HFFc6 (cell line): ENCODE measurements at regions not wholly inside any gene's neighbourhood (a gene's known extent, or its start where the extent isn't known, plus 50 kb on each side); places are given as distances from the start of the nearest gene placed in this dataset.

Source experiments
- DNase-seq: peaks from one replicate; pipeline ENCODE4 v3.0.0-alpha.2; 2018
- H3K27ac Mint-ChIP-seq: 2 replicates; pipeline ENCODE4 v1.8.0; 2020; ENCODE audit warnings: mild to moderate bottlenecking, mixed read lengths
- H3K27me3 Mint-ChIP-seq: 2 replicates; pipeline ENCODE4 v1.8.0; 2021; ENCODE audit warnings: mild to moderate bottlenecking, moderate library complexity, mixed read lengths; ENCODE audit not compliant: insufficient read depth
- H3K36me3 Mint-ChIP-seq: 2 replicates; pipeline ENCODE4 v1.8.0; 2021; ENCODE audit warnings: low read depth, mixed read lengths
- H3K4me1 Mint-ChIP-seq: 2 replicates; pipeline ENCODE4 v1.8.0; 2020; ENCODE audit warnings: low read depth, mixed read lengths
- H3K4me3 Mint-ChIP-seq: 2 replicates; pipeline ENCODE4 v1.8.0; 2020; ENCODE audit warnings: mild to moderate bottlenecking, moderate library complexity, mixed read lengths
- H3K9me3 Mint-ChIP-seq: 2 replicates; pipeline ENCODE4 v1.8.0; 2020; ENCODE audit warnings: mild to moderate bottlenecking, mixed read lengths
- CTCF ChIP-seq: fragments of 200-600 bp; sonication (generic); IDR thresholded peaks from 2 replicates; pipeline ENCODE4 v1.5.0; 2021; ENCODE audit warnings: antibody characterized with exemption, mild to moderate bottlenecking

- TF ChIP-seq CTCF = no peak
- Mint-ChIP-seq H3K4me3 (no peak overlapping the region), H3K36me3 (no peaks in the 10 kb centered on the region), H3K27ac (no peak overlapping the region), H3K4me1 (no peaks in the 10 kb centered on the region), H3K9me3 (no peaks in the 10 kb centered on the region; the same call in 1 of the 2 replicates), H3K27me3 (peaks cover 4% of the 10 kb centered on the region; the same call in 1 of the 2 replicates)
- no peak for DNase-seq
Measured at GRCh38 chr13:34546344-34547250, 395.5 kb upstream of the NBEA start.

GRCh38 chr13:34547929-34548328 lies 394.1 kb upstream of the NBEA start:
- Mint-ChIP-seq H3K27ac (no peak overlapping the region), H3K4me1 (no peaks in the 10 kb centered on the region), H3K36me3 (no peaks in the 10 kb centered on the region), H3K27me3 (peaks cover 4% of the 10 kb centered on the region; the same call in 1 of the 2 replicates), H3K9me3 (no peaks in the 10 kb centered on the region; the same call in 1 of the 2 replicates), H3K4me3 (no peak overlapping the region)
- no peak for DNase-seq
- no peak for TF ChIP-seq CTCF

GRCh38 chr13:34553376-34553775 lies 388.7 kb upstream of the NBEA start:
- H3K27ac Mint-ChIP-seq = no peak overlapping the region
- no peaks in the 10 kb centered on the region for H3K4me1 Mint-ChIP-seq
- no peak overlapping the region for H3K4me3 Mint-ChIP-seq
- no peaks in the 10 kb centered on the region for H3K36me3 Mint-ChIP-seq
- peaks cover 4% of the 10 kb centered on the region; the same call in 1 of the 2 replicates for H3K27me3 Mint-ChIP-seq
- TF ChIP-seq CTCF = no peak
- DNase-seq = no peak
- H3K9me3 Mint-ChIP-seq = no peaks in the 10 kb centered on the region; the same call in 1 of the 2 replicates

GRCh38 chr13:34555988-34556387 lies 386.1 kb upstream of the NBEA start:
- TF ChIP-seq CTCF = no peak
- DNase-seq = no peak
- Mint-ChIP-seq H3K27ac (no peak overlapping the region), H3K9me3 (no peaks in the 10 kb centered on the region; the same call in 1 of the 2 replicates), H3K27me3 (peaks cover 3% of the 10 kb centered on the region; the same call in 1 of the 2 replicates), H3K36me3 (no peaks in the 10 kb centered on the region), H3K4me3 (no peak overlapping the region), H3K4me1 (no peaks in the 10 kb centered on the region)

- H3K27ac Mint-ChIP-seq = no peak overlapping the region
- no peaks in the 10 kb centered on the region for H3K36me3 Mint-ChIP-seq
- peaks cover 7% of the 10 kb centered on the region for H3K27me3 Mint-ChIP-seq
- no peaks in the 10 kb centered on the region for H3K4me1 Mint-ChIP-seq
- no peak overlapping the region for H3K4me3 Mint-ChIP-seq
- no peak for DNase-seq
- no peaks in the 10 kb centered on the region; the same call in 1 of the 2 replicates for H3K9me3 Mint-ChIP-seq
- no peak for TF ChIP-seq CTCF
Measured at GRCh38 chr13:34561033-34561432, 381.0 kb upstream of the NBEA start.
